ENCODE measurements at regions not wholly inside any gene's neighbourhood (a gene's known extent, or its start where the extent isn't known, plus 50 kb on each side); places are given as distances from the start of the nearest gene placed in this dataset.

GRCh38 chr2:147614979-147615470 lies 229.8 kb upstream of the ACVR2A start:
- no peaks in the 10 kb centered on the region for H3K27me3 ChIP-seq (ENCODE audit: insufficient read depth, poor library complexity, severe bottlenecking)
- no peak overlapping the region for H3K27ac ChIP-seq (replicated peaks)
- no peak for DNase-seq (ENCODE audit: low read depth in 1 of 2, low spot score in 1 of 2)
- TF ChIP-seq, protein P1, sequence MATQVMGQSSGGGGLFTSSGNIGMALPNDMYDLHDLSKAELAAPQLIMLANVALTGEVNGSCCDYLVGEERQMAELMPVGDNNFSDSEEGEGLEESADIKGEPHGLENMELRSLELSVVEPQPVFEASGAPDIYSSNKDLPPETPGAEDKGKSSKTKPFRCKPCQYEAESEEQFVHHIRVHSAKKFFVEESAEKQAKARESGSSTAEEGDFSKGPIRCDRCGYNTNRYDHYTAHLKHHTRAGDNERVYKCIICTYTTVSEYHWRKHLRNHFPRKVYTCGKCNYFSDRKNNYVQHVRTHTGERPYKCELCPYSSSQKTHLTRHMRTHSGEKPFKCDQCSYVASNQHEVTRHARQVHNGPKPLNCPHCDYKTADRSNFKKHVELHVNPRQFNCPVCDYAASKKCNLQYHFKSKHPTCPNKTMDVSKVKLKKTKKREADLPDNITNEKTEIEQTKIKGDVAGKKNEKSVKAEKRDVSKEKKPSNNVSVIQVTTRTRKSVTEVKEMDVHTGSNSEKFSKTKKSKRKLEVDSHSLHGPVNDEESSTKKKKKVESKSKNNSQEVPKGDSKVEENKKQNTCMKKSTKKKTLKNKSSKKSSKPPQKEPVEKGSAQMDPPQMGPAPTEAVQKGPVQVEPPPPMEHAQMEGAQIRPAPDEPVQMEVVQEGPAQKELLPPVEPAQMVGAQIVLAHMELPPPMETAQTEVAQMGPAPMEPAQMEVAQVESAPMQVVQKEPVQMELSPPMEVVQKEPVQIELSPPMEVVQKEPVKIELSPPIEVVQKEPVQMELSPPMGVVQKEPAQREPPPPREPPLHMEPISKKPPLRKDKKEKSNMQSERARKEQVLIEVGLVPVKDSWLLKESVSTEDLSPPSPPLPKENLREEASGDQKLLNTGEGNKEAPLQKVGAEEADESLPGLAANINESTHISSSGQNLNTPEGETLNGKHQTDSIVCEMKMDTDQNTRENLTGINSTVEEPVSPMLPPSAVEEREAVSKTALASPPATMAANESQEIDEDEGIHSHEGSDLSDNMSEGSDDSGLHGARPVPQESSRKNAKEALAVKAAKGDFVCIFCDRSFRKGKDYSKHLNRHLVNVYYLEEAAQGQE (IDR thresholded peaks at IDR 0.05; ENCODE audit: insufficient replicate concordance, low read depth), result no peak
- TF ChIP-seq SPI1 (IDR thresholded peaks at IDR 0.05; ENCODE audit: borderline replicate concordance, low read depth) (no peak), GABPA (IDR thresholded peaks at IDR 0.05; ENCODE audit: low read depth) (no peak), CTCF (IDR thresholded peaks at IDR 0.05; ENCODE audit: insufficient read depth, low read length) (no peak), POLR2AphosphoS5 (IDR thresholded peaks at IDR 0.05; ENCODE audit: low read depth) (no peak)
- H3K4me3 ChIP-seq (replicated peaks; ENCODE audit: insufficient read depth, low read length), result no peak overlapping the region

GRCh38 chr2:147614471-147614870 lies 230.4 kb upstream of the ACVR2A start:
- TF ChIP-seq, protein P1 (IDR thresholded peaks at IDR 0.05; ENCODE audit: insufficient replicate concordance, low read depth), result no peak
- no peak for TF ChIP-seq GABPA (IDR thresholded peaks at IDR 0.05; ENCODE audit: low read depth)
- TF ChIP-seq POLR2AphosphoS5 (IDR thresholded peaks at IDR 0.05; ENCODE audit: low read depth), result no peak
- TF ChIP-seq CTCF (IDR thresholded peaks at IDR 0.05; ENCODE audit: insufficient read depth, low read length), result no peak
- no peak for TF ChIP-seq SPI1 (IDR thresholded peaks at IDR 0.05; ENCODE audit: borderline replicate concordance, low read depth)
- H3K4me3 ChIP-seq (replicated peaks; ENCODE audit: insufficient read depth, low read length), result no peak overlapping the region
- DNase-seq (ENCODE audit: low read depth in 1 of 2, low spot score in 1 of 2), result no peak
- no peaks in the 10 kb centered on the region for H3K27me3 ChIP-seq (ENCODE audit: insufficient read depth, poor library complexity, severe bottlenecking)
- H3K27ac ChIP-seq (replicated peaks), result no peak overlapping the region

GRCh38 chr2:147610496-147611040 lies 234.3 kb upstream of the ACVR2A start:
- TF ChIP-seq POLR2AphosphoS5 (IDR thresholded peaks at IDR 0.05; ENCODE audit: low read depth), result no peak
- no peak for TF ChIP-seq SPI1 (IDR thresholded peaks at IDR 0.05; ENCODE audit: borderline replicate concordance, low read depth)
- no peak for TF ChIP-seq GABPA (IDR thresholded peaks at IDR 0.05; ENCODE audit: low read depth)
- TF ChIP-seq, protein P1 (IDR thresholded peaks at IDR 0.05; ENCODE audit: insufficient replicate concordance, low read depth), result no peak
- TF ChIP-seq CTCF (IDR thresholded peaks at IDR 0.05; ENCODE audit: insufficient read depth, low read length), result no peak
- H3K27me3 ChIP-seq (ENCODE audit: insufficient read depth, poor library complexity, severe bottlenecking), result no peaks in the 10 kb centered on the region
- no peak overlapping the region for H3K4me3 ChIP-seq (replicated peaks; ENCODE audit: insufficient read depth, low read length)
- H3K27ac ChIP-seq (replicated peaks), result no peak overlapping the region
- no peak for DNase-seq (ENCODE audit: low read depth in 1 of 2, low spot score in 1 of 2)

Data from HL-60 (cell line).